SU-DHL-6 (cell line): ENCODE measurements at regions not wholly inside any gene's neighbourhood (a gene's known extent, or its start where the extent isn't known, plus 50 kb on each side); places are given as distances from the start of the nearest gene placed in this dataset.

ENCODE experiments used
- CTCF ChIP-seq: fragments of 200-600 bp; sonication (generic); IDR thresholded peaks from one replicate; pipeline ENCODE4 v1.5.1; 2017; ENCODE audit warnings: antibody characterized with exemption, mild to moderate bottlenecking, low read length, moderate library complexity; ENCODE audit not compliant: insufficient read depth, poor library complexity, severe bottlenecking
- EZH2phosphoT487 ChIP-seq: fragments of 200-600 bp; sonication (generic), shearing (Covaris generic); conservative IDR thresholded peaks from 2 replicates; pipeline ENCODE4 v1.6.1; 2018; ENCODE audit warnings: mild to moderate bottlenecking, antibody characterized with exemption, low read length, moderate library complexity, mixed read lengths

GRCh38 chr7:132677918-132678317, 101.6 kb upstream of the PLXNA4 start:
- no peak for TF ChIP-seq CTCF
- TF ChIP-seq EZH2phosphoT487 = no peak
